ENCODE measurements at regions not wholly inside any gene's neighbourhood (a gene's known extent, or its start where the extent isn't known, plus 50 kb on each side); places are given as distances from the start of the nearest gene placed in this dataset.

GRCh38 chr6:4592026-4592425, 184.2 kb upstream of the CDYL start:
- no peak for DNase-seq (ENCODE audit: low read depth in 4 of 4, low spot score in 3 of 4)

DNA sequence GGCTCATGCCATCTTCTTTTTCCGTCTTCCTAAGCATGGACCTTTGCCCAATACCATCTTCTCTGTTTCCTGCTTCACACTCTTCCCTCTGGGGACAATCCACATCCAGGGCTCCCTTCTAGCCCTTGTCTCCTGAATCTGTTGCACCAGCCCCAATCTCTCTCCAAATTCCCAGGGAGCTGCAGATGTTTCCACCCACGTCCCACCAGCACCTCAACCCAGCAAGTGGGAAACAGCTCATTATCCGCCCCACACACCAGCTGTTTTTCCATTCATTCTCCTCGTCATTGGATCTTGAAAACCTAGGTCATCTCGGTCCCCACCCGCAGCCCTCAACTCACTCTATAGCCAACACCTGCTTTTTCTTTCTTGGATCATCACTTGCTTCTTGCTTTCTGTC, 185.0 kb upstream of the CDYL start:
- DNase-seq (ENCODE audit: low read depth in 4 of 4, low spot score in 3 of 4) = no peak

- DNase-seq (ENCODE audit: low read depth in 4 of 4, low spot score in 3 of 4) = no peak
These were observed 186.9 kb upstream of the CDYL start for GRCh38 chr6:4589295-4589694.

DNA sequence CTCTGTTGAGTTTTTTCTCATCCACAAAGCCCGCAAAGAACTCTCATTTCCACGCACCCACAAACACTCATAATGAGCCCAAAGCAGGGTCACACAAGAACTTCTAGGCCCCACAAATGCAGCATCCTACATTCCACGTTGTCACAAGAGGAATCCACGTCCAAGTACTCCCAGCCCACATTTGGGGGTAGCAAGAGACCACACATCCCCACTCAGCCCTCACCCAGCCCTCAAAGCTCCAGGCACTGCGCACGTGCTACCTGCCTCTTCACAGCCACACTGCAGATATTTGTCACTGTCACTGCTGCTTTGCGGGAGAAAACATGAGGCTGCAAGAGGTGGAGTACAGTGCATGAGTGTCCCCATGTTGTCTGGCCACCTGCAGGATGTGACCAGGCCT, 187.6 kb upstream of the CDYL start:
- DNase-seq (ENCODE audit: low read depth in 4 of 4, low spot score in 3 of 4) = no peak

GRCh38 chr6:4588163-4588562, 188.0 kb upstream of the CDYL start:
- DNase-seq (ENCODE audit: low read depth in 4 of 4, low spot score in 3 of 4) = no peak

GRCh38 chr6:4587171-4587570, 189.0 kb upstream of the CDYL start:
- no peak for DNase-seq (ENCODE audit: low read depth in 4 of 4, low spot score in 3 of 4)

DNA sequence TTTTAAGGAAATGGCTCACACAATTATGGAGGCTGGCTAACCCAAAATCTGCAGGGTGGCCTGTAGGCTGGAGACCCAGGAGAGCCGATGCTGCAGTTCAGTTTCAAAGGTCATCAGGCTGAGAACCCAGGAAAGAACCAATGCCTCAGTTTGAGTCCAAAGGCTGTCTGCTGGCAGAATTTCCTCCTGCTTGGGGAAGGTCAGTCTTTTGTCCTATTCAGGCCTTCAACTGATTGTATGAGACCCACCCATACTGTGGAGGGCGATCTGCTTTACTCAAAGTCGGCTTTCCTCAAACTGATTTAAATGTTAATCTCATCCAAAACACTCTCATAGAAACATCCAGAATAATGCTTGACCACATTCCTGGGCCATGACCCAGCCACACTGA, 189.7 kb upstream of the CDYL start:
- no peak for DNase-seq (ENCODE audit: low read depth in 4 of 4, low spot score in 3 of 4)

- DNase-seq (ENCODE audit: low read depth in 4 of 4, low spot score in 3 of 4) = no peak
These were observed 190.3 kb upstream of the CDYL start for GRCh38 chr6:4585682-4586468.

DNA sequence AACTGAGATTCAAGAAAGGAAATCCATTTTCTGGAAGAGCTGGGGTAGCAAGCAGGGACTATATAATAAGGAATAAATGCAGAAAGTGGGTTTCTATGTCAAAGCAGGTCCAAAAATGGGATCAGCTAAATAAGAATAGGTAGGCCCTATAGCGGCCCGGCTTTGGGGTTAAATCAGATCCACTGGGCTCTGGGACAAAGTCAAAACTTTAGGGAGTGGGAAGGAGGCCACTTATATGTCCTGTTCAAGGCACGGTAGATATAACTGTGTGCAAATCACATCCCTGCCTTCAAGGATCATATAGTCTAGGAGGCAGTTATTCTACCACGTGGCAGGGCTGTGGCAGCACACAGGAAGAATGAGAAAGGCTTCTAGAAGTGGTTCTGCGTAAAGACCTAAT, 191.4 kb upstream of the CDYL start:
- DNase-seq (ENCODE audit: low read depth in 4 of 4, low spot score in 3 of 4) = no peak

DNA sequence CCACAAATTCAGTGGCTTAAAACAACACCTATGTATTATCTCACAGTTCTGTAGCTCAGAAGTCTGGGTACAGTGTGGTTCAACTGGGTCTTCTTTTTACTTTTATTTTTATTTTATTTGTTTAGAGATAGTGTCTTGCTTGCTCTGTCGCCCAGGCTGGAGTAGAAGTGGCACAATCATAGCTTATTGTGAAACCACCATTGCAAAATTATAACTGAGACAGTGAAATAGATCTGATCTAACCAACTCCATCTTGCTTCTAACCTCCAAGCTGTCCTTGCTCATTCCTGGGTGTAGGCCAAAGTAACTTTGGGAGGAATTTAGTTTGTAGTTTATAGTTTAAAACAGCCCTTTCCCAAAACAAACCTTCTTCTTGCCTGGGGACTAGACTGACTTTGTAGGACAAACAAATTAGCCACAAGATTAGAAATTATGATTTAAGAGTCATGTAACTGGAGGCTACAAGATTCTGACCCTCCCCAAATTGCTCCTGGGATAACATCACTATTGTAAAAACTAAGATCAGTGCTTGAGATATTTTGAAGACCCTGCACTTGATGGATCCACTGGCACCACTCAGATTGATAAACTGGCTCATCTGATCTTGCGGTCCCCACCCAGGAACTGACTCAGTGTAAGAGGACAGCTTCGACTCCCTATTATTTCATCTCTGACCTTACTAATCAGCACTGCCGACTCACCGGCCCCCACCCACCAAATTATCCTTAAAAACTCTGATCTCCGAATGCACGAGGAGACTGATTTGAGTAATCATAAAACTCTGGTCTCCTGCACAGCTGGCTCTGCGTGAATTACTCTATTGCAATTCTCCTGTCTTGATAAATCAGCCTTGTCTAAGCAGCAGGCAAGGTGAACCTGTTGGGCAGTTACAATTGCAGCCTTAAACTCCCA, 193.4 kb upstream of the CDYL start:
- no peak for DNase-seq (ENCODE audit: low read depth in 4 of 4, low spot score in 3 of 4)

DNA sequence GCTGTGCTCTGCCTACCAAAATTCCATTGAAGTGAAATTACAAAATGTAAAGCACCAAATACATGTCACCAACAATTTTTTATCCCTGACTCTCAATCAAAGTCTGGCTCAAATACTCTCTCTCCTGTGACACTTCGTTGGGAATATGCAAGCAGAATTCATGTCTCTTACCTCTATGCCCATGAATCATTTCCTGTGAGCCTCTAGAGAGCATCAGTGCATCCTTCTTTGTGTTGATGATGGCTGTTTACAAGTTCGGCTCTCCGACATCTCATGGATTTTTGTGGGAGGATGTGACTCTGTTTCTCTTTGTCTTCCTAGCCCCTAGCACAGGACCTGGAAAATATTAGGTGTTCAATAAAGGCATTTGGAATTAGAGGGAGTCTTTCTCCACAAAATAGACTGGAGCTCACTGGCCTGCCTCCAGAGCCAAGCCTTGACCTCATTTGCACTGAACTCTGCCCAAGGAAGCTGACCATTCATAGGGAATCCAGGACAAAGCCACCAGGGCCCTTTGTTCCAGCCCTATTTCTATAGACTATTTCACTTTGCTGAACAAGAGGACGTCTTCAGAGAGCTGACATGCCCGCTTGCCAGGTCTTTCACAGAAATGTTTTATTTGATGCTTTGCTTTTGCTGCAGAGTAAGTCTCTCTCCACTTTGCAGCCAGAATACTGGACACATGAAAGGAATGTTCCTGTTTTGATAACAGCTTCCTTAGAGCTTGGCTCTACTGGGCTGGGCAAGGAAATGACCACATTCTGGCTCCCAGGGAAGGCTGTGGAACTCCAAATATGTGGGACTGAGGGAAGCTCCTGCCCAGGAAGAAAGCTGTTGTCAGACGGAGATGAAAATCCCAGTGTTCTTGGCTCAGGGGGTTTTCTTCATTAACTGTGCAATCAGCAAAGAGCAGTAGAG, 194.5 kb upstream of the CDYL start:
- DNase-seq (ENCODE audit: low read depth in 4 of 4, low spot score in 3 of 4) = no peak

DNA sequence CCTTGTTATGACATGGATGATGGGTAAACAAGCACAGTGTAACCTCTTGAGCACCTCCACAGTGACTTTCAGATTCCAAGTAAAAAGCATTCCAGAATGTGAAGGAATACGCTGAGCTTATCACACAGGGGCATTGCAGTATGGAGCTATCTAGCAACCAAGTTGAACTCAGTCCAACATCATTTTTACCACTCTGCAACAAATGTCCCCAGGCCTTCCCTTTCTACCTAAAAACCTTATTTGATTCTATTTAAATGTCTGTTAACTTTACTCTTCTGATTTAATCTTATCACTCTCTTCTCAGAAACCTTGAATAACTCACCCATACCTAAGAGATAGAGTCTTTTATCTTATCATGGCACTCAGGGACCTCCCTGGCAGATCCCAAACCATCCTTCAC, 195.8 kb upstream of the CDYL start:
- DNase-seq (ENCODE audit: low read depth in 4 of 4, low spot score in 3 of 4) = no peak

DNA sequence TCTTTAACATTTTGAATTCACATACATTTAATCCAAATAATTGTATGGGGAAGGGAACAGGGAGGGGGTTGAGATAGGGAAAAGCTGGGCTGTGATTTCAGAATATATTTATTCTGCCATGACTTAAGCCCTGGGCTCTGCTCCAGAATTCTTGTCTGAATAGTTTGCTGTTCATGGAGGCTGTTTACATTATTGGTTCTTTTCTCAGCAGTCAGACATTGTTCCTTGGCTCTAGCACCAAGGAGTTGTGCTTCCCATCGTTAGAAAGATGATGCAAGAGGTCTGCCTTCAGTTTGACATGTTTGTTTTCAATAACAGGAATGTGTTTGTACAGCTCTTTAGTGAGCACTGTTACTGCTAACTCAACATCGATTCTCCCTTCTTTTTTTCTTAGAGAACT, 198.8 kb upstream of the CDYL start:
- DNase-seq (ENCODE audit: low read depth in 4 of 4, low spot score in 3 of 4) = no peak

DNA sequence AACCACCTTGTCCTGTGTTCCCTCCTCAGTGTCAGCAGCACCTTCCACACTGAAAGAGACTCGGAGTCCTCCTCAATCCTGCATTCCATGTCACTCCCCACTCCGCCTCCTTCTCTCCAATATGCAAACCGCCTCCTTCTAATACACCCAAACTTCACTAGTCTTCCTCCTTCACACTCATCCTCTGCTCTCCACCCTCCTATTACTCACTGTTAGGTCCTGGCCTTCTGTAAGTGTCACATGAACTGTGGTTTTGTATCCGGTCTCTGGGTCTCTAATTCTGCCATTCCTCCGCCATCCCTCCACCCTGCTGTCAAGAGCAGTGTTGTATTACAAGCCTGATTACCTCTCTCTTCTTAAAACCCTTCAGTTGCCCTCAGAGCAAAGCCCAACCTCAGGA, 200.5 kb upstream of the CDYL start:
- peak in 1 of 4 donors; percentile 3 for DNase-seq (ENCODE audit: low read depth in 4 of 4, low spot score in 3 of 4)

DNA sequence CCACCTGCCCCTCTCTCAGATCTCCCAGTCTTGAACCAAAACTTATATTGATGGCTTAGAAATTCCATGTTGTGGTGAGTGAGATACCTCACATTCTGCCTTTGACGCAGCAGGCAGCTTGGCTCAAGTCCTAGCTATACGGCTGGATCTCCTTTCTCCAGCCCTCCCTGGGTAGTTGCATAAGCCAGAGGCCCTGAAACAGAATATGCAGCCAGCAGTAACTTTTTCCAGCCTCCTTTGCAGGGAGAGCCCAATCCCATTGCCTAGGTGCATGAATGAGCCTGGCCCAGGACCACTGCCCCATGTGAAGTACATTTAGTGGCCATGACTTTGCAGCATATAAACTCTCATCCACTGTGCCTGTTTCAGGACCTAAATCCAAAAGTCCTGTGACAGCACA, 202.2 kb upstream of the CDYL start:
- no peak for DNase-seq (ENCODE audit: low read depth in 4 of 4, low spot score in 3 of 4)

DNA sequence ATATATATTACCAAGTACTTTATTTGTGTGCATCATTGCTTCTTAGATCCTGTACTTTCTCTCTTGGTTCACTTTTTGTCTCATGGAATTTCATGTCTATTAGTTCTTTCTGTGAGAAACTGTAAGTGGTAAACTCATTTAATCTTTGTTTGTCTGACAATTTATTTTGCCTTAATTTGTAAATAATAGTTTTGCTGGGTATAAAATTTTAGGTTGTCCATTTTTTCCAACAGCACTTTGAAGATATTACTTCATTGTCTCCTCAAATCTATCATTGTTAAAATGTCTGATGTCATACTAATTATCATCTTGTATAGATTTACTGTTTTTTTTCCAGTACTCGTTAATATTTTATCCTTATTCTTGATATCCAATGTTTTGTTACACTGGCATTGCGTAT, 205.2 kb upstream of the CDYL start:
- no peak for DNase-seq (ENCODE audit: low read depth in 4 of 4, low spot score in 3 of 4)

GRCh38 chr6:4568138-4568537, 208.1 kb upstream of the CDYL start:
- DNase-seq (ENCODE audit: low read depth in 4 of 4, low spot score in 3 of 4) = no peak

DNA sequence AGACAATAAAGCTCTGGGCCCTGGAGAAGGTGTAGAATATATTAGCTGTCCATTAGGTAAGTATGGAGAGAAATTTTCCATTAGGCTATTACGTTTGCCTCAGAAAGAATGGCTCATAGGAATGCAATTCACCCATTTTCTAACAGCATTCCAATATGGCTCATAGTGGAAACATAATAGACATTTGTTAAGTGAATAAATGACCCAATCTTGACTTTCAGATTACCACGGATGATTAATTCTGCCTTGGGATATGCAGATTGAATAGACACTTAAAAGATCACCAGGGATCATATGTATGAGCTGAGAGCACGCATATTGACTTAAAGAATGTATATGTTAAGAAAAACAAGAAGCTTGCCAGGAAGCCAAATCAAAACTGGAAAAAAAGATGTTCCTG, 209.1 kb upstream of the CDYL start:
- no peak for DNase-seq (ENCODE audit: low read depth in 4 of 4, low spot score in 3 of 4)

DNA sequence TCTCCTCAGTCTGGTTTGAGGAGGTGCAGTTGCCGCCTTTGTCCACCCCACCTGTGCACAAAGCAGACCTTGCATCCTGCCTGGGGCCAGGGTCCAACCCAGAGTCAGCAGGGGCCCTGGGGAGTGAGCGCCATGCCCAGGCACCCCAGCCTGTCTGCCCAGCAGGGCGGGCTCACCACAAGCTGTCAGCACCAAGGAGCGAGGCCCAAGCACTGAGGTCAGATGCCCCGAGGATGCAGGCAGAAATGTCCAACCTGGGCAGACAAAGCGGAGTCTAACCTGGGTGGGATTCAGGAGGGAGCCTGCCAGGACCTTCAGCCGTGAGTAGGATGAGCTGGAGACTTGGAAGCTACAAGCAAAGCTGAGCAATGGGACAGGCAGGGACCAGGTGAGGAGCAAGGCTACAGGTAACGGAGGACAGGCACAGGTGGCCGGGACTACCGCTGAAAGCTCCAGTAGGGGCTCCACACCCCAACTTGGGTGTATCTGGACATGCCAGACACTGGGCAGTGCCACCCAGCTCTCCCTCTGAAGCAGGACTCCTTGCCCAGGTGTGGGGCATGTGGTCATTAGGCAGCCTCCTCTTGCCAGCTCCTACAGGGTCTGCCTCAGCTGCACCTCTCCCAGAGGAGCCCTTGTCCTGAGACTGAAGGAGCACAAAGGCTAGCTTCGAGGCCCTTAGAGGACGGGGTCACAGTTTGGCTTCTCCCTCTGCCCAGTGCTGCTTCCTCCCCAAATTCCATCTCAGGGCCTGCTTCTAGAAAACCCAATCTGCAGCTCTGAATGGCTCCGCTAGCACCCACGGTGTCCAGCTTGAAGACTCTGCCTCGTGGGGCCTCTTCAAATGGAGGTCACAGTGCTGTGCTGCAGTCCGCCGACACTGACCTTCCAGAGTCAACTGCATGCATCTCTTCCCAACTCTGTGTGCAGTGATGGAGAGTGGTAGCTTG, 210.6 kb upstream of the CDYL start:
- DNase-seq (ENCODE audit: low read depth in 4 of 4, low spot score in 3 of 4) = no peak

DNA sequence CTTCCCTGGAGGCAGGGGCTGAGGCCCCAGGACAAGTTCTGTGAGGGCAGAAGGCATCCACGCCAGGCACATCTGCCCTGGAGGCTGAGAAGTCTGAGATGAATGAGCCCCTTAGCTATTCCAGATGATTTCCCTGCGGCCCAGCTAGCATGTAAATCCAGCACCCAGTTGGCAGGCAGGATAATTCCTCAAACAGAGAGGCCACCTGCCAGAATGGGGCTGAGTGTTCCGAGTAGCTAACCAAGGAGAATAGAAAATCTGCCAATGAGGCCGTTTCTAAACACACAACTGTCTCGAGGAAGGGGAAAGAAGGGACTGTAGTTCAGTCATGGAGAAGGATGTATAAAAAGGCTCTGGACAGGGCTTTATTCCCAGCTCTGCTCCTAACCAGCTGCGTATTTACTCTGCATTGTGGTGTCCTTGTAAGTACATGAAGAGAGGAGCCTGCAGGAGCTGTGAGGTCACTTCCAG, 211.4 kb upstream of the CDYL start:
- no peak for DNase-seq (ENCODE audit: low read depth in 4 of 4, low spot score in 3 of 4)

All from left renal pelvis (tissue), 4 donors.